ENCODE measurements at regions not wholly inside any gene's neighbourhood (a gene's known extent, or its start where the extent isn't known, plus 50 kb on each side); places are given as distances from the start of the nearest gene placed in this dataset.

- TF ChIP-seq CTCF (IDR thresholded peaks at IDR 0.05 in 2 of 3, conservative IDR thresholded peaks at IDR 0.05 in 1 of 3; ENCODE audit: insufficient read depth in 2 of 3, low read depth in 1 of 3, low read length in 3 of 3) (no peak), BACH1 (tag; IDR thresholded peaks at IDR 0.05) (no peak), BRCA1 (IDR thresholded peaks at IDR 0.05) (no peak), BRCA1 (CRISPR knock-in tag; IDR thresholded peaks at IDR 0.05) (no peak), ZBTB2 (IDR thresholded peaks at IDR 0.05) (no peak)
Observed at GRCh38 chr2:107025291-107025857, 139.4 kb upstream of the ST6GAL2 start.

Measured in K562 (cell line).